Mesenchymal stem cell (in vitro differentiated cells and primary cell): ENCODE measurements at regions not wholly inside any gene's neighbourhood (a gene's known extent, or its start where the extent isn't known, plus 50 kb on each side); places are given as distances from the start of the nearest gene placed in this dataset.

ENCODE experiments used
- DNase-seq: peaks from one replicate; pipeline ENCODE4 v3.0.0-alpha.2; 2013
- H2AFZ ChIP-seq: one replicate; pipeline ENCODE4 v1.6.1; 2013; ENCODE audit warnings: low read depth, mild to moderate bottlenecking, control low read depth, inconsistent platforms, low read length, moderate library complexity
- H2AK5ac ChIP-seq: 2 replicates; pipeline ENCODE4 v1.6.1; 2013; ENCODE audit warnings: low read length, moderate library complexity, mild to moderate bottlenecking, inconsistent platforms; ENCODE audit not compliant: severe bottlenecking
- H2BK120ac ChIP-seq: one replicate; pipeline ENCODE4 v1.6.1; 2013; ENCODE audit warnings: low read depth, mild to moderate bottlenecking, inconsistent platforms, low read length, moderate library complexity
- H2BK12ac ChIP-seq, 2 experiments: one replicate each; pipeline ENCODE4 v1.6.1; 2013; ENCODE audit warnings: inconsistent platforms in 2 of 2, low read length in 2 of 2, mild to moderate bottlenecking in 2 of 2, moderate library complexity in 2 of 2, control low read depth in 1 of 2
- H2BK15ac ChIP-seq: one replicate; pipeline ENCODE4 v1.6.1; 2013; ENCODE audit warnings: mild to moderate bottlenecking, low read depth, inconsistent platforms; ENCODE audit not compliant: poor library complexity, severe bottlenecking
- H2BK5ac ChIP-seq: 2 replicates; pipeline ENCODE4 v1.6.1; 2013; ENCODE audit warnings: low read depth, mild to moderate bottlenecking, low read length, control low read depth, inconsistent platforms; ENCODE audit not compliant: poor library complexity, severe bottlenecking
- H3K14ac ChIP-seq, 2 experiments: one replicate each; pipeline ENCODE4 v1.6.1; 2013; ENCODE audit warnings: inconsistent platforms in 2 of 2, low read length in 2 of 2, control low read depth in 1 of 2, mild to moderate bottlenecking in 1 of 2, moderate library complexity in 1 of 2
- H3K18ac ChIP-seq, 2 experiments: one replicate each; pipeline ENCODE4 v1.6.1; 2013; ENCODE audit warnings: inconsistent platforms in 2 of 2, low read length in 2 of 2, control low read depth in 1 of 2, low read depth in 1 of 2, mild to moderate bottlenecking in 1 of 2
- H3K23ac ChIP-seq, 2 experiments: one replicate each; pipeline ENCODE4 v1.6.1; 2013; ENCODE audit warnings: inconsistent platforms in 2 of 2, low read length in 2 of 2, mild to moderate bottlenecking in 2 of 2, moderate library complexity in 2 of 2, control low read depth in 1 of 2
- H3K27ac ChIP-seq: 2 replicates; pipeline ENCODE4 v1.5.1; 2013; ENCODE audit warnings: mild to moderate bottlenecking, moderate library complexity, low read length, control low read depth, inconsistent platforms; ENCODE audit not compliant: poor library complexity, severe bottlenecking
- H3K27me3 ChIP-seq, 2 experiments: 2 replicates each; pipeline versions ENCODE4 v1.6.1 to v1.7.0; 2013; ENCODE audit warnings: low read length in 2 of 2, mild to moderate bottlenecking in 2 of 2, moderate library complexity in 2 of 2, control low read depth in 1 of 2, inconsistent platforms in 1 of 2; ENCODE audit not compliant: control insufficient read depth in 1 of 2, insufficient read depth in 1 of 2
- H3K36me3 ChIP-seq, 2 experiments: 2 replicates each; pipeline versions ENCODE4 v1.6.1 to v1.7.0; 2013; ENCODE audit warnings: low read length in 2 of 2, control low read depth in 1 of 2, inconsistent platforms in 1 of 2, low read depth in 1 of 2, mild to moderate bottlenecking in 1 of 2; ENCODE audit not compliant: insufficient read depth in 2 of 2, control insufficient read depth in 1 of 2
- H3K4ac ChIP-seq, 2 experiments: one replicate each; pipeline ENCODE4 v1.6.1; 2013; ENCODE audit warnings: inconsistent platforms in 2 of 2, low read length in 2 of 2, mild to moderate bottlenecking in 2 of 2, moderate library complexity in 2 of 2, control low read depth in 1 of 2, low read depth in 1 of 2
- H3K4me1 ChIP-seq: 2 replicates; pipeline ENCODE4 v1.6.1; 2013; ENCODE audit warnings: low read depth, low read length, control low read depth; ENCODE audit not compliant: control insufficient read depth, insufficient read depth
- H3K4me2 ChIP-seq: 2 replicates; pipeline ENCODE4 v1.6.1; 2013; ENCODE audit warnings: low read length, mild to moderate bottlenecking, inconsistent platforms; ENCODE audit not compliant: poor library complexity, severe bottlenecking
- H3K4me3 ChIP-seq, 2 experiments: 2 replicates each; pipeline versions ENCODE4 v1.5.1 to v1.7.0; 2013; ENCODE audit warnings: low read length in 2 of 2, mild to moderate bottlenecking in 2 of 2, control low read depth in 1 of 2, low read depth in 1 of 2; ENCODE audit not compliant: insufficient read depth in 1 of 2
- H3K79me1 ChIP-seq: replicated peaks from 2 replicates; pipeline ENCODE4 v1.6.1; 2013; ENCODE audit warnings: mild to moderate bottlenecking, control low read depth, low read length, inconsistent platforms; ENCODE audit not compliant: poor library complexity, severe bottlenecking
- H3K9ac ChIP-seq: 2 replicates; pipeline ENCODE4 v1.7.0; 2013; ENCODE audit warnings: mild to moderate bottlenecking, low read length, moderate library complexity
- H3K9me3 ChIP-seq: 2 replicates; pipeline ENCODE4 v1.7.0; 2013; ENCODE audit warnings: mild to moderate bottlenecking, low read length; ENCODE audit not compliant: control insufficient read depth
- H4K8ac ChIP-seq: one replicate; pipeline ENCODE4 v1.6.1; 2013; ENCODE audit warnings: inconsistent platforms, mild to moderate bottlenecking, low read length, moderate library complexity
- H4K91ac ChIP-seq: one replicate; pipeline ENCODE4 v1.6.1; 2013; ENCODE audit warnings: mild to moderate bottlenecking, low read length, inconsistent platforms
- WGBS: methylation state at CpG from one replicate; pipeline ENCODE4 v1.1.7; 2013; ENCODE audit warnings: mixed read lengths; 5-methylcytosine and 5-hydroxymethylcytosine counted together

GRCh38 chr5:1967736-1968135, 85.0 kb upstream of the IRX4 start:
- Histone ChIP-seq H3K4me2 (no peak overlapping the region), H3K4me1 (no peaks in the 10 kb centered on the region), H3K4ac (no peak overlapping the region), H2BK15ac (no peak overlapping the region), H3K9ac (no peak overlapping the region), H2BK5ac (no peak overlapping the region), H2BK120ac (no peak overlapping the region), H3K27ac (no peak overlapping the region), H4K91ac (no peak overlapping the region), H2AK5ac (no peak overlapping the region), H3K23ac (no peak overlapping the region), H3K79me1 (no peaks in the 10 kb centered on the region), H3K36me3 (no peaks in the 10 kb centered on the region), H2AFZ (no peak overlapping the region), H3K4me3 (no peak overlapping the region), H4K8ac (no peak overlapping the region), H3K27me3 (peaks cover 0 to 34% of the 10 kb centered on the region in 2 experiments), H2BK12ac (no peak overlapping the region), H3K18ac (no peak overlapping the region), H3K9me3 (no peaks in the 10 kb centered on the region), H3K14ac (no peak overlapping the region)
- DNase-seq: no peak
- WGBS: 67% methylated on average over 6 of the region's 6 CpGs

- Histone ChIP-seq H3K36me3 (no peaks in the 10 kb centered on the region), H3K4me2 (no peak overlapping the region), H3K79me1 (no peaks in the 10 kb centered on the region), H2BK5ac (no peak overlapping the region), H4K91ac (no peak overlapping the region), H3K4me1 (no peaks in the 10 kb centered on the region), H2BK120ac (no peak overlapping the region), H2BK12ac (no peak overlapping the region), H2AK5ac (no peak overlapping the region), H2BK15ac (no peak overlapping the region), H3K9me3 (no peaks in the 10 kb centered on the region), H4K8ac (no peak overlapping the region), H3K14ac (no peak overlapping the region), H3K4me3 (no peak overlapping the region), H3K18ac (no peak overlapping the region), H2AFZ (no peak overlapping the region), H3K27me3 (peaks cover 0 to 25% of the 10 kb centered on the region in 2 experiments), H3K27ac (no peak overlapping the region), H3K9ac (no peak overlapping the region), H3K23ac (no peak overlapping the region), H3K4ac (no peak overlapping the region)
- WGBS: 76% methylated on average over 9 of the region's 9 CpGs
- DNase-seq: no peak
These were observed 83.7 kb upstream of the IRX4 start for GRCh38 chr5:1966461-1966860.

- no peaks in the 10 kb centered on the region for H3K4me1 ChIP-seq
- no peak overlapping the region for H2BK120ac ChIP-seq
- H2BK5ac ChIP-seq: no peak overlapping the region
- peaks cover 0 to 25% of the 10 kb centered on the region in 2 experiments for H3K27me3 ChIP-seq
- no peak overlapping the region for H3K9ac ChIP-seq
- no peak overlapping the region for H3K4me3 ChIP-seq
- H3K23ac ChIP-seq: no peak overlapping the region
- H3K27ac ChIP-seq: no peak overlapping the region
- no peak overlapping the region for H2AFZ ChIP-seq
- H3K36me3 ChIP-seq: no peaks in the 10 kb centered on the region
- no peaks in the 10 kb centered on the region for H3K79me1 ChIP-seq
- no peak overlapping the region for H2BK12ac ChIP-seq
- H2AK5ac ChIP-seq: no peak overlapping the region
- H3K14ac ChIP-seq: no peak overlapping the region
- H3K4ac ChIP-seq: no peak overlapping the region
- H2BK15ac ChIP-seq: no peak overlapping the region
- 73% methylated on average over 7 of the region's 7 CpGs for WGBS
- no peak overlapping the region for H3K4me2 ChIP-seq
- no peak overlapping the region for H3K18ac ChIP-seq
- H4K91ac ChIP-seq: no peak overlapping the region
- no peak overlapping the region for H4K8ac ChIP-seq
- no peak for DNase-seq
- no peaks in the 10 kb centered on the region for H3K9me3 ChIP-seq
These were observed 83.2 kb upstream of the IRX4 start for GRCh38 chr5:1965925-1966324.

GRCh38 chr5:1963941-1964451, 81.3 kb upstream of the IRX4 start:
- no peak overlapping the region for H4K91ac ChIP-seq
- WGBS: 75% methylated on average over 14 of the region's 14 CpGs
- H2BK12ac ChIP-seq: no peak overlapping the region
- no peak overlapping the region for H2BK120ac ChIP-seq
- H3K4me2 ChIP-seq: no peak overlapping the region
- no peaks in the 10 kb centered on the region for H3K36me3 ChIP-seq
- peaks cover 0 to 25% of the 10 kb centered on the region in 2 experiments for H3K27me3 ChIP-seq
- H3K23ac ChIP-seq: no peak overlapping the region
- H2AFZ ChIP-seq: no peak overlapping the region
- no peak overlapping the region for H2BK15ac ChIP-seq
- H3K4ac ChIP-seq: no peak overlapping the region
- no peak overlapping the region for H4K8ac ChIP-seq
- no peaks in the 10 kb centered on the region for H3K79me1 ChIP-seq
- no peaks in the 10 kb centered on the region for H3K9me3 ChIP-seq
- no peak overlapping the region for H3K14ac ChIP-seq
- no peak overlapping the region for H3K4me3 ChIP-seq
- DNase-seq: no peak
- no peak overlapping the region for H2AK5ac ChIP-seq
- no peak overlapping the region for H3K18ac ChIP-seq
- H2BK5ac ChIP-seq: no peak overlapping the region
- no peak overlapping the region for H3K9ac ChIP-seq
- no peaks in the 10 kb centered on the region for H3K4me1 ChIP-seq
- H3K27ac ChIP-seq: no peak overlapping the region
